Liver (tissue), 8 donors: ENCODE measurements at regions not wholly inside any gene's neighbourhood (a gene's known extent, or its start where the extent isn't known, plus 50 kb on each side); places are given as distances from the start of the nearest gene placed in this dataset.

Source experiments
- DNase-seq: peaks from one replicate; pipeline ENCODE4 v3.0.0-alpha.2; 2017; ENCODE audit warnings: low spot score
- H3K27ac ChIP-seq, 2 donors: one replicate each; pipeline ENCODE4 v1.7.0; 2013; ENCODE audit warnings: inconsistent platforms in 2 of 2, low read length in 2 of 2, control low read depth in 1 of 2, low read depth in 1 of 2, mild to moderate bottlenecking in 1 of 2
- H3K27me3 ChIP-seq, 4 donors: one replicate each; pipeline versions ENCODE4 v1.6.1 to v1.7.0; 2013; ENCODE audit warnings: low read length in 3 of 4, inconsistent platforms in 1 of 4, mild to moderate bottlenecking in 1 of 4, moderate library complexity in 1 of 4; ENCODE audit not compliant: control insufficient read depth in 4 of 4, insufficient read depth in 4 of 4
- H3K36me3 ChIP-seq, 4 donors: one replicate each; pipeline versions ENCODE4 v1.6.1 to v1.7.0; 2013; ENCODE audit warnings: low read length in 3 of 4, mild to moderate bottlenecking in 3 of 4, low read depth in 1 of 4, moderate library complexity in 1 of 4; ENCODE audit not compliant: control insufficient read depth in 4 of 4, insufficient read depth in 3 of 4
- H3K4me1 ChIP-seq, 4 donors: one replicate each; pipeline versions ENCODE4 v1.6.1 to v1.7.0; 2013; ENCODE audit warnings: low read length in 3 of 4, mild to moderate bottlenecking in 3 of 4, moderate library complexity in 1 of 4; ENCODE audit not compliant: control insufficient read depth in 4 of 4, insufficient read depth in 4 of 4
- H3K4me3 ChIP-seq, 3 donors: one replicate each; pipeline versions ENCODE4 v1.6.1 to v1.7.0; 2013; ENCODE audit warnings: low read length in 3 of 3, control low read depth in 1 of 3, low read depth in 1 of 3, mild to moderate bottlenecking in 1 of 3
- H3K9ac ChIP-seq, 2 donors: one replicate each; pipeline ENCODE4 v1.7.0; 2013; ENCODE audit warnings: low read length in 2 of 2, mild to moderate bottlenecking in 2 of 2, moderate library complexity in 2 of 2, control low read depth in 1 of 2, low read depth in 1 of 2
- H3K9me3 ChIP-seq, 4 donors: one replicate each; pipeline versions ENCODE4 v1.6.1 to v1.7.0; 2013; ENCODE audit warnings: low read length in 3 of 4; ENCODE audit not compliant: control insufficient read depth in 4 of 4
- ATF3 ChIP-seq: IDR thresholded peaks from 2 replicates; pipeline ENCODE4 v1.6.1; 2016; ENCODE audit warnings: antibody characterized with exemption
- CTCF ChIP-seq: fragments of 150-350 bp; IDR thresholded peaks from 2 replicates; pipeline ENCODE4 v1.5.1; 2017; ENCODE audit warnings: improper control_type of control experiment, low read depth, low read length; ENCODE audit not compliant: missing input control
- FOXA1 ChIP-seq: IDR thresholded peaks from 2 replicates; pipeline ENCODE4 v1.6.1; 2016; ENCODE audit warnings: antibody characterized with exemption
- FOXA2 ChIP-seq: IDR thresholded peaks from 2 replicates; pipeline ENCODE4 v1.6.1; 2016; ENCODE audit warnings: antibody characterized with exemption
- GABPA ChIP-seq, 2 donors: IDR thresholded peaks in 1 of 2; conservative IDR thresholded peaks in 1 of 2; 2 replicates each; pipeline ENCODE4 v1.6.1; 2016; ENCODE audit warnings: antibody characterized with exemption in 2 of 2, mild to moderate bottlenecking in 1 of 2, moderate library complexity in 1 of 2
- HNF4A ChIP-seq, 2 donors: conservative IDR thresholded peaks; 2 replicates each; pipeline ENCODE4 v1.6.1; 2016; ENCODE audit warnings: antibody characterized with exemption in 2 of 2, mild to moderate bottlenecking in 2 of 2
- HNF4G ChIP-seq: IDR thresholded peaks from 2 replicates; pipeline ENCODE4 v1.6.1; 2016; ENCODE audit warnings: antibody characterized with exemption
- JUND ChIP-seq, 2 donors: IDR thresholded peaks; 2 replicates each; pipeline ENCODE4 v1.6.1; 2016; ENCODE audit warnings: antibody characterized with exemption in 2 of 2
- MAX ChIP-seq: IDR thresholded peaks from 2 replicates; pipeline ENCODE4 v1.6.1; 2016; ENCODE audit warnings: antibody characterized with exemption
- NR2F2 ChIP-seq: IDR thresholded peaks from 2 replicates; pipeline ENCODE4 v1.6.1; 2016; ENCODE audit warnings: antibody characterized with exemption
- RAD21 ChIP-seq, 2 donors: IDR thresholded peaks; 2 replicates each; pipeline ENCODE4 v1.6.1; 2016; ENCODE audit warnings: antibody characterized with exemption in 2 of 2, mild to moderate bottlenecking in 2 of 2
- REST ChIP-seq: IDR thresholded peaks from 2 replicates; pipeline ENCODE4 v1.6.1; 2016; ENCODE audit warnings: antibody characterized with exemption, mild to moderate bottlenecking
- RXRA ChIP-seq, 2 donors: IDR thresholded peaks; 2 replicates each; pipeline ENCODE4 v1.6.1; 2017 to 2018; ENCODE audit warnings: antibody characterized with exemption in 2 of 2, mild to moderate bottlenecking in 1 of 2
- SP1 ChIP-seq: IDR thresholded peaks from 2 replicates; pipeline ENCODE4 v1.6.1; 2018; ENCODE audit warnings: antibody characterized with exemption, mild to moderate bottlenecking
- TAF1 ChIP-seq: conservative IDR thresholded peaks from 2 replicates; pipeline ENCODE4 v1.6.1; 2016; ENCODE audit warnings: antibody characterized with exemption, mild to moderate bottlenecking
- YY1 ChIP-seq: IDR thresholded peaks from 2 replicates; pipeline ENCODE4 v1.6.1; 2016; ENCODE audit warnings: antibody characterized with exemption, mild to moderate bottlenecking
- ZBTB33 ChIP-seq: IDR thresholded peaks from 2 replicates; pipeline ENCODE4 v1.6.1; 2016; ENCODE audit warnings: antibody characterized with exemption
- WGBS: extraction: QIAGEN DNeasy Blood & Tissue Kit; methylation state at CpG from one replicate; pipeline ENCODE4 v1.1.7; 2013; 5-methylcytosine and 5-hydroxymethylcytosine counted together
- donor health status: healthy.
- donor health status: healthy.
- donor health status: healthy.
- donor health status: healthy.
- donor health status: healthy.

- H3K4me1 ChIP-seq = no peaks in the 10 kb centered on the region
- DNase-seq = no peak
Measured at GRCh38 chr10:124217906-124218804, 124.8 kb upstream of the CHST15 start.

More at GRCh38 chr10:124217906-124218804, 124.8 kb upstream of the CHST15 start:
- Histone ChIP-seq H3K9ac (no peak overlapping the region), H3K27me3 (peaks cover 0 to 5% (median 1%) of the 10 kb centered on the region in 4 donors), H3K27ac (no peak overlapping the region), H3K9me3 (no peaks in the 10 kb centered on the region), H3K4me3 (no peak overlapping the region), H3K36me3 (no peaks in the 10 kb centered on the region)
- TF ChIP-seq RAD21 (IDR thresholded peaks at IDR 0.05) (no peak), YY1 (no peak), TAF1 (no peak), JUND (IDR thresholded peaks at IDR 0.05) (no peak), GABPA (IDR thresholded peaks at IDR 0.05 in 1 of 2, conservative IDR thresholded peaks at IDR 0.05 in 1 of 2) (no peak), ZBTB33 (no peak), CTCF (no peak), FOXA1 (no peak), FOXA2 (no peak), HNF4A (conservative IDR thresholded peaks at IDR 0.05) (no peak), ATF3 (no peak), NR2F2 (no peak), SP1 (no peak), HNF4G (no peak), RXRA (IDR thresholded peaks at IDR 0.05) (no peak), REST (no peak), MAX (no peak)
- WGBS = 77% methylated on average over 12 of the region's 12 CpGs
